GM12878 (cell line): ENCODE measurements at regions not wholly inside any gene's neighbourhood (a gene's known extent, or its start where the extent isn't known, plus 50 kb on each side); places are given as distances from the start of the nearest gene placed in this dataset.

Experiments
- ATAC-seq: fragments of 200-7000 bp; cut with Tn5 transposase; 3 replicates; pipeline ENCODE4 v1.9.1; 2020; ENCODE audit warnings: mild to moderate bottlenecking, moderate library complexity
- BruUV-seq: library from RNA; stranded (reverse); fragments of 400-500 nt; replicated peaks from 2 replicates; lab custom pipeline; 2021; lab: Mats Ljungman, UMichigan
- CTCF ChIA-PET: fragments of 300-600 bp; sonication (Branson Sonifier 250); formaldehyde crosslinking; extraction: SDS; loops from one replicate; lab custom pipeline; 2021; ENCODE audit warnings: inconsistent platforms; lab: Yijun Ruan, JAX
- POLR2A ChIA-PET: fragments of 350-600 bp; formaldehyde crosslinking; extraction: SDS; loops from one replicate; lab custom pipeline; 2021; ENCODE audit warnings: inconsistent platforms; lab: Charles Lee
- RAD21 ChIA-PET: fragments of 300-600 bp; sonication (Branson Sonifier 250); formaldehyde crosslinking; loops from one replicate; lab custom pipeline; 2023; ENCODE audit warnings: antibody characterized with exemption; ENCODE audit not compliant: unreplicated experiment; lab: Charles Lee
- SMC1A ChIA-PET: fragments of 300-600 bp; sonication (Branson Sonifier 250); formaldehyde crosslinking; loops from one replicate; lab custom pipeline; 2023; ENCODE audit not compliant: unreplicated experiment, uncharacterized antibody; lab: Charles Lee
- DNase-seq: peaks from one replicate; pipeline ENCODE4 v3.0.0-alpha.2; 2011; ENCODE audit warnings: low read depth, low spot score
- FAIRE-seq: peaks from 3 replicates; lab custom pipeline; 2011; peaks lifted over from hg19 to GRCh38; lab: Jason Lieb, UNC
- H2AFZ ChIP-seq: 2 replicates; pipeline ENCODE4 v1.6.0; 2011; ENCODE audit warnings: low read depth, low read length, control low read depth; ENCODE audit not compliant: control insufficient read depth
- H3K27ac ChIP-seq: 2 replicates; pipeline ENCODE4 v1.5.1; 2011; ENCODE audit warnings: control low read depth; ENCODE audit not compliant: control insufficient read depth, insufficient read depth
- H3K27me3 ChIP-seq, 2 experiments: replicated peaks in 1 of 2; 2 replicates each; pipeline versions ENCODE4 v1.6.0 to v1.6.1; 2011; ENCODE audit warnings: low read length in 1 of 2; ENCODE audit not compliant: control insufficient read depth in 2 of 2, insufficient read depth in 2 of 2
- H3K36me3 ChIP-seq, 2 experiments: 2 replicates each; pipeline ENCODE4 v1.5.1; 2011; ENCODE audit warnings: low read length in 1 of 2; ENCODE audit not compliant: control insufficient read depth in 2 of 2, insufficient read depth in 2 of 2
- H3K4me1 ChIP-seq: 2 replicates; pipeline ENCODE4 v1.6.1; 2011; ENCODE audit warnings: mild to moderate bottlenecking, low read length, moderate library complexity, mixed read lengths; ENCODE audit not compliant: control insufficient read depth, insufficient read depth
- H3K4me2 ChIP-seq: 2 replicates; pipeline ENCODE4 v1.6.0; 2011; ENCODE audit warnings: control low read depth; ENCODE audit not compliant: control insufficient read depth, insufficient read depth
- H3K4me3 ChIP-seq: fragments of 200-600 bp; sonication (generic); 2 replicates; pipeline ENCODE4 v1.5.1; 2016
- H3K79me2 ChIP-seq: 2 replicates; pipeline ENCODE4 v1.6.0; 2011; ENCODE audit warnings: low read length; ENCODE audit not compliant: control insufficient read depth, insufficient read depth
- H3K9ac ChIP-seq: 2 replicates; pipeline ENCODE4 v1.8.0; 2011; ENCODE audit warnings: low read length, control low read depth, mixed read lengths; ENCODE audit not compliant: control insufficient read depth, insufficient read depth
- H3K9me3 ChIP-seq: replicated peaks from 3 replicates; pipeline ENCODE4 v1.5.1; 2011; ENCODE audit warnings: mild to moderate bottlenecking, low read length; ENCODE audit not compliant: control insufficient read depth, insufficient read depth
- H4K20me1 ChIP-seq: 2 replicates; pipeline ENCODE4 v1.6.0; 2011; ENCODE audit not compliant: control insufficient read depth, insufficient read depth
- BCL3 ChIP-seq: IDR thresholded peaks from 2 replicates; pipeline ENCODE4 v1.6.1; 2011; ENCODE audit warnings: borderline replicate concordance, low read depth, mild to moderate bottlenecking, moderate library complexity, low read length; ENCODE audit not compliant: insufficient read depth, poor library complexity, severe bottlenecking
- E4F1 ChIP-seq: fragments of 450-650 bp; IDR thresholded peaks from 2 replicates; pipeline ENCODE4 v1.6.1; 2018; ENCODE audit warnings: borderline replicate concordance, mild to moderate bottlenecking; ENCODE audit not compliant: partially characterized antibody
- HDAC2 ChIP-seq: fragments of 200-600 bp; sonication (generic); IDR thresholded peaks from 2 replicates; pipeline ENCODE4 v1.6.1; 2017
- SREBF1 ChIP-seq: IDR thresholded peaks from 2 replicates; pipeline ENCODE4 v1.6.1; 2012; ENCODE audit warnings: mild to moderate bottlenecking, low read length
- ZBTB4 ChIP-seq: fragments of 450-650 bp; formaldehyde crosslinking; IDR thresholded peaks from 2 replicates; pipeline ENCODE4 v1.4.0; 2022; ENCODE audit warnings: mild to moderate bottlenecking, moderate library complexity
- WGBS: methylation state at CpG from one replicate; pipeline ENCODE4 v1.1.6; 2016; ENCODE audit warnings: low lambda C conversion rate; ENCODE audit not compliant: insufficient replicate concordance, insufficient coverage; ENCODE audit errors: missing lambda C conversion rate; 5-methylcytosine and 5-hydroxymethylcytosine counted together
- in situ Hi-C: fragments of 300-500 bp; cut with MboI; formaldehyde crosslinking; loops from 9 replicates; pipeline ENCODE4 v1.14.3; 2018; ENCODE audit warnings: mixed read lengths
- intact Hi-C: fragments of 100-400 bp; cut with micrococcal nuclease; formaldehyde crosslinking; loops from one replicate; pipeline ENCODE4 v1.14.2; 2022; ENCODE audit not compliant: unreplicated experiment

GRCh38 chr3:182469086-182469485 is 324.2 kb upstream of the ATP11B start:
- TF ChIP-seq HDAC2 = no peak
- no peak for TF ChIP-seq E4F1
- no peak for TF ChIP-seq BCL3
- no peak for TF ChIP-seq ZBTB4 (CRISPR knock-in tag)
- TF ChIP-seq SREBF1 = no peak
- TF ChIP-seq, all 136 proteins: peak for 0
- WGBS = 84% methylated on average over 2 of the region's 2 CpGs
- no peak for DNase-seq
- intact Hi-C loops = no loop called here
- Histone ChIP-seq H3K9me3 (no peaks in the 10 kb centered on the region), H3K27ac (no peak overlapping the region), H3K79me2 (no peaks in the 10 kb centered on the region), H3K9ac (no peak overlapping the region), H4K20me1 (no peaks in the 10 kb centered on the region), H2AFZ (no peak overlapping the region), H3K36me3 (no peaks in the 10 kb centered on the region), H3K4me2 (no peak overlapping the region), H3K4me1 (no peaks in the 10 kb centered on the region), H3K27me3 (peaks cover 0 to 2% of the 10 kb centered on the region in 2 experiments; a peak in 2 of 4 replicates), H3K4me3 (no peak overlapping the region)
- no peak for FAIRE-seq
- RAD21 ChIA-PET = no interaction called here
- CTCF ChIA-PET = no interaction called here
- ATAC-seq = no peak
- POLR2A ChIA-PET = no interaction called here
- in situ Hi-C loops = no loop called here
- BruUV-seq = no TSS peak
- SMC1A ChIA-PET = no interaction called here
